ENCODE measurements at regions not wholly inside any gene's neighbourhood (a gene's known extent, or its start where the extent isn't known, plus 50 kb on each side); places are given as distances from the start of the nearest gene placed in this dataset.

DNA sequence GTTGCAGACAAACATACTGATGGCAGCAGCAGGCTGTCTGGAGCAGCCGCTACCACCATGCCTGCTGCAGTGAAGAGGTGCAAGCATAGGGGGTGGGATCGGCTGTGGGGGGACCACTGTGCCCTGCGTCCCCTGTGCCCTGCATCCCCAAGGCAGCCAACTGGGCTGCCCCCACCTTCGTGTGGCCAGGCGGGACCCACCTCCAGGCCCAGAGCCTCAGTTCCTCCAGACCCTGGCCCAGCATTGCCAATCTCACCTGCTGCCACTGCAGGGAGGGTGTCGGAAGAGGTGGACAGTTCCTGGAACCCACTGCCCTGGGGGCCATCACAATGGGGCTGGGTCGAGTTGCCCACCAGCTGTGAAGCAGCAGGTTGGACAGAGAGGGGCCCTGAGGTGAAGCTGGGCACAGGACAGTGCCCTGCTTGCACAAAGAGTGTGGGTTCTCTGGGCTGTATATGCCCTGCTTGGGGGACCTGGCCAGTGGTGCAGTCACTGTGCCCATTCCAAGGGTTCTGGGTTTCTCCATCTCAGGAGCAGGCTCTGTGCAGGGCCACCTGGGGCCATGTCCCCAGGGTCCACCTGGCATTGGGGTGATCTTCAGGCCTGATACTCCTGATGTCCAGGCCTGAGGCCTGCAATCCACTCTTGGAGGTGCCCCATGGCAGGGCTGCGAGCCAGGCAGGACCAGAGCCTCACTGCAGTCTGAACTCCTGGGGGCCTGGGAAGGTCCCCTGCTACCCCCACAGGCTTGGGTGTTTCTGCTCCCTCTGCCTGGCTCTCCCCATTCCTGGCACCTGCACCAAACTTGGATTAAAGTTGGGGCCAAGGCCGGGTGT is 261.4 kb upstream of the NRIP1 start:
- intact Hi-C loops (cut with DNase I): no loop called here
- ATAC-seq (peak; percentile 3), DNase-seq (ENCODE audit: missing footprints) (no peak)

DNA sequence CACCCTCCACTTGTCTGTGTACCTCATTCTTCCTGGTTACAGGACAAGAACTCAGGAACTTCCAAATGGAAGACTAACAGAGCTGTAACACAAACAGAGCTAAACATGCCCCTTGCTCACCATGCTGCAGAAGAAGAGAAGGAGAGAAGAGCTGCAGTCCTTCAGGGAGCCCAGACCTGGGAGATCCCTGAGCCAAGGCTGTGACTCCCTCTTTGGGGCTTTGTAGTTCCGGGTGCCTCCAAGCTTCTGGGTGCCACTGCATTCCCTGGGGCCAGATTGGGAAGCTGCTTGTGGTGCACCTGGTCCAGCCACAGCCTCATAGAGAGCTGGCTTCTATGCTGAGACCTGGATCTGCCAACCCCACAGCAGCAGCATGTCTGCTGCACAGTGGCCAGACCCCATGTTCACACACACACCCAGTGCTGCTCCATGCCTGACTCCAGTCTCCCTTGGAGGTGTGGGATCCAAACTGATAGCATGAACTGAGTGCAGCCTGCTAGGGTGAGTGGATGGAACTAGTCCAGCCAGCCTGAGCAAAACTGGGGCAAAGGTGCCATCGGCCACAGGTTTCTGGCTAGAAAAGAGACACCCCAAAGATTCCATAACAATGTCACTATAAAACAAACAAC is 263.0 kb upstream of the NRIP1 start:
- DNase-seq (ENCODE audit: missing footprints) (no peak), ATAC-seq (no peak)
- intact Hi-C loops (cut with DNase I): no loop called here

DNA sequence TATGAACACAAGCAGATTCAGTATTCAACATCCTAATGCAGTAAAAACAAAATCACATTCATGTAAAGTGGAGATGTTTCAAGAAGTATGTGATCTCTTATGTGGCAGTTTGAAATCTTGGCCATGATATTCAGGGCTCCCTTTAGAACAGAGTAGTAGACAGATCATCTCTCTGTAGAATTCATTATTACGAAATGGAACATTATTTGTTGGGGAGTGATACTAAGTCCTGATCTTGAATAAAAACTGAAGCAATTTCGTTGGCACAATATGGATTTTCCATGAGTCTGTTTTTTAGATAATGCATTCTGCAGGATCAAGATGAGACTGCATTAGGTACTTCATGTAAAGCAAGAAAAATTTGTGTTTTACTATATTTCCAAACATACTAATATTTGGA is 264.4 kb upstream of the NRIP1 start:
- ATAC-seq (no peak), DNase-seq (ENCODE audit: missing footprints) (no peak)
- intact Hi-C loops (cut with DNase I): no loop called here

DNA sequence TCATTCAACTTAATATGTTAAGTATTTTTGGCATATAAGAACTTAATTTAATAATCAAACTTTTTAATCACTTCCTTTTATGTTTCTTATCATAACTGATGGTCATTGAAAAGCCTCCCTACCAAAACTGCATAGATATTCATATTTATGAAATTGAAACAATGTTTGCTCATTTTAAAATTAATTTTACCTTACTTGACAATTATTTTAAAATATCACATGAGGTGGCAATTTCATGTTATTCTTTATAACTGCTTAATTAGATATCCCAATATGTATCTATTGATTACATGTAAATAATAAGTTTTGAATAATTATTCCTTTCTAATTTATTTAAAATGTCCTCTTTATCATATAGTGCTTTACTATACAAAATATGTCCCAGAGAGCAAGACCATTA is 266.1 kb upstream of the NRIP1 start:
- DNase-seq (ENCODE audit: missing footprints) (no peak), ATAC-seq (no peak)
- intact Hi-C loops (cut with DNase I): no loop called here

DNA sequence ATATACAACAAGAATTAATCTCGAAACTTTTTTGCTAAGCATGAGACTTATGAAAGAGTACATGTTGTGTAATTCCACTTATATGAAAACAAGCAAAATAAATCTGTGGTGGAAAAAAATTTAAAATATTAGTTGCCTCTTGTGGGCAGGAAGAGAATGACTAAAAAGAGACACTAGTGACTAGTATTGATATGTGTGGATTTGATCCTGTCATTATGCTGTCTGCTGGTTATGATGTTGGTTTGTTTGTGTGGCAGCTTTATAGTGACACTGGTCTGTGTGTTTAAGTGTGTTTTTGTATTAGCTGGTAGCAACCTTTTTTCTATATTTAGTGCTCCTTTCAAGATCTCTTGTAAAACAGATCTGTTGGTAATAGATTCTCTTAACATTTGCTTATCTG is 267.8 kb upstream of the NRIP1 start:
- intact Hi-C loops (cut with DNase I): no loop called here

DNA sequence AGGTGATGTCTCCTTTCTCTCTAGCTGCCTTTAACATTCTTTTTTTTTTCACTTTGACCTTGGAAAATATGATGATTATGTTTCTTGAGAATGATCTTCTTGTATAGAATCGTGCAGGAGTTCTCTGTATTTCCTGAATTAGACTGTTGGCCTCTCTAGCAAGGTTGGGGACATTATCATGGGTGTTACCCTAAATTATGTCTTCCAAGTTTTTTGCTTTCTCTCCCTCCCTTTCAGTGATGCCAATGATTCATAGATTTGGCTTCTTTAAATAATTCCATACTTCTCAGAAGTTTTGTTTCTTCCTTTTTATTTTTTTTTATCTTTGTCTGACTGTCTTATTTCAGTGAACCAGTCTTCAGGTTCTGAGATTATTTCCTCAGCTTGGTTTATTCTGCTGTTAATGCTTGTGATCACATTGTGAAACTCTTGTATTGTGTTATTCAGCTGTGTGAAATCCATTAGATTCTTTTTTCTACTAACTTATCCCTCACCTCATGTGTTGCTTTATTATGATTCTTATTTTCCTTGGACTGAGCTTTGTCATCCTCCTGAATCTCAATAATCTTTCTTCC is 268.4 kb upstream of the NRIP1 start:
- DNase-seq (ENCODE audit: missing footprints) (no peak), ATAC-seq (no peak)
- intact Hi-C loops (cut with DNase I): no loop called here

More for the DNA sequence above, 267.8 kb upstream of the NRIP1 start:
- no peak for ATAC-seq
- no peak for DNase-seq (ENCODE audit: missing footprints)

DNA sequence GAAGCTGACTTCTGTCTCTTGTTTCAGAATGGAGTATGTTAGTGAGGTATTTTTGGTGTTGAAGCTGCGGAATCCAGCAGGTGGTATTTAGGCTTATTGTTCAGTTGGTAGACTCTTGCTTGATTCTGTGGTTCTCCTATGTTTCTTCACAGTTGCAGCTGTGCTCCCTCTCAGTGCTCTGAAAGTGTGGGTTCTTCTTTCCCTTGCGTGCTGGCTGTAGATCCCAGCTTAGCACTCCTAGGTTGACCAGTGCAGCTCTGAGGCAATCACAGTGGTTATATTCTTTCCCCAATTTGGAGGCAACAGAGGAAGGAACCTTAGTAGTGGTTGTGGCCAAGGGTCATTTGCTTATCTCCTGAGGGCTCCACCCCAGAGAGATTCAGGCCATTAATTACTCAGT is 269.2 kb upstream of the NRIP1 start:
- DNase-seq (ENCODE audit: missing footprints) (no peak), ATAC-seq (no peak)
- intact Hi-C loops (cut with DNase I): no loop called here

DNA sequence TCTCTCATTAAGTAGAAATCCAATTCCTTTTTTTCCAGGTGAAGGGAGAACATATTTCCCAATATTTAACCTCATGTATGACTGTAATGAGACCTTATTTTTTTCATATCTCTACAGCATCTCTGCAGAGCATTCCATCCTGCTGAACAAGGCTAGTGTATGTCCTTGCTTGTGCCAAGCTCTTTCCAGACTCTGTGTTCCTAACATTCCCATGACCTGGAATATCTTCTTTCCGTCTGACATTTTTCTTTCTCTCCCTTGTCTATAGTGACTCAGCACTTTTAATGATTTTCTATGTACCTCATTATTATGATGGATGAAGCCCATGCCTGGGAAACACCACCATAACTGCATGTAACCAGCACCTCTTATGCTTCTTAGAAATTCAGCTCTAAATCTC is 278.3 kb upstream of the NRIP1 start:
- no peak for ATAC-seq
- no peak for DNase-seq (ENCODE audit: missing footprints)
- intact Hi-C loops (cut with DNase I): no loop called here

DNA sequence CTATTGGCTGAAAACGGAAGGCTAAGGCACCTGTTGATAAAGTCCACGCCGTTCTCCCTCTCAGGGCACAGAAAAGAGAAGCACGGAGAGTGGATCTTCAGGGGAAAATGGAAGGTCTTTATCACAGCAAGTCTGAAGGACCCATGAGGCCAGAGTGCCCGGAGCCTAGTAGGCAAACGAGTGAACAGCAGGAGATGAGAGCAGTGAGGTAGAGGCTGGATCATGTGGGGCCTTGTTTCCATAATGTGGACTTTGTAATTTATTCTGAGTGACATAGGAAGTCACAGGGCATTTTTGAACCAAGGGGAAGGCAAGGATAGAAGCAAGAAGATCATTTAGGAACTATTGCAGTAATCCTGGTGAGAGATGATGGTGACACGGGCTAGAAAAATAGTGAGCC is 287.2 kb upstream of the NRIP1 start:
- no peak for ATAC-seq
- intact Hi-C loops (cut with DNase I): no loop called here
- no peak for DNase-seq (ENCODE audit: missing footprints)

DNA sequence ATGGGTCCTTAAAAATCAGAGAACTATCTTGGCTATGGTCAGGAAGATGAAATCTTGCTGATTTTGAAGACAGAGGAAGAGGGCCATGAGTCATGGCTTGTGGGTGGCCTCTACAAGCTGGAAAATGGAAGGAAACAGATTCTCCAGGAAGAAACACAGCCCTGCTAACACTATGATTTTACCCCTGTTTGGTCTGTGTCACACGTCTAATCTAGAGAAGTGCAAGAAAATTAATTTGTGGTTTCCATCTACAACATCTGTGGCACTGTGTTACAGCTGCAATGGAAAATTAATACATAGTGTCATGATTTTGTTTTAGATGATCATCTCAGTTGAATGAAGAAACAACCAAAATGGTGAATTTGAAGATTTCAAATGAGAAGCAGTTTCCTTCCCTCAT is 288.7 kb upstream of the NRIP1 start:
- DNase-seq (ENCODE audit: missing footprints): no peak
- intact Hi-C loops (cut with DNase I): no loop called here
- ATAC-seq: no peak

DNA sequence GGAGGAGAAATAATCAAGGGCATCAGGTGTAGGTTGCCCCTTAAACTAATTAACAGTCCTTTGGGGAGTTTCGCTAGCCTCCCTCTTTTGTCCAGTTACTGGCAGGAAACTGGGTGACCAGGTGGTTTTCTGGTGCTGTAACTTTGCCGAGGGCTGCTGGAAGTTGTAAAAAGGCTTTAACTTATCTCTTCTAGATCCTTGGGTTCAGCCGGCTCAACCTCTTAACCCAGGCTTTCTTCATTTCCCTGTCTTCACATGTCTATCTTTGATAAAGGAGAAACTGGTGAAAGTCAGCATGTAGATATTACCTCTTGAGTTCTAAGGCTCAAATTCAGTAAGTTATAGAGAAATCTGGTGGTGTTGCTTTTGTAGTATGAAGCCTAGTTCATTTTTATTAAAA is 289.7 kb upstream of the NRIP1 start:
- DNase-seq (ENCODE audit: missing footprints) (no peak), ATAC-seq (no peak)
- intact Hi-C loops (cut with DNase I): no loop called here

DNA sequence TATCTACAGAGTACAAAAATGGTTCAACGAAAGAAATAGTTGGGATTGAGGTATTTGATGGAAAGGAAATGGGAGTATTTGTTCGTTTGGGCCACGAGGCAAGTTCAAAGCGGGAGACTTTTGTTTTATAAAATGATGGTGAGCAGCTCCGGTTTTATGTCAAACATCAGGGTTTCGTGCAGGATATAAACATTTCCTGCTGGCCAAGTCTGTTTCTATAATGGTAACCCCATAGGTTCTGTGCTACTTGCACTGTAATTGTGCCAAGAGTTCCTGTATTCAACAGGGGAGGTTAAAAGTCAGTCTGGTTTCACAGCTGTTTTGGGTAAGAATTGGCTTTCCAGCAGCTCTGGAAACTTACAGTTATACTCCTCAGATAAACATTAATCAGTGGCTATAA is 290.3 kb upstream of the NRIP1 start:
- DNase-seq (ENCODE audit: missing footprints): no peak
- ATAC-seq: no peak
- intact Hi-C loops (cut with DNase I): no loop called here

DNA sequence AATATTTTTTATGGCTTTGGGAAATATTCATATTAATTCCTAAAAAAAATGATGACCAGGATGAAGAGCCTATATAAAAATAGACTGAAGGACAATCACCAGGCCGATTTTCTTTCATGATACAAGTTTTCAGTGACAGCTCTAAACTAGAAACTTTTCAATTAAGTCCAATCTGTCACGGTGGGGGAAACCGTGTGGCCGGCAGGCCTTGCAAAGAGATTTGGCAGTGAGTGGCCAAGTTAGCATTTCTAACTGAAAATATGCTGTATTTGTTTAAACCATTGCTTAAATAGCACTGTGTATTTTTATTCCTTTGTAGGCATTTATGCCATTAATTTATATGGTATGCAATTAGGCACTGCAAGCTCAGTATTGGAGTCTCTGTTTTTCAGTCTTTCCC is 294.5 kb upstream of the NRIP1 start:
- intact Hi-C loops (cut with DNase I): no loop called here
- ATAC-seq (no peak), DNase-seq (ENCODE audit: missing footprints) (no peak)

DNA sequence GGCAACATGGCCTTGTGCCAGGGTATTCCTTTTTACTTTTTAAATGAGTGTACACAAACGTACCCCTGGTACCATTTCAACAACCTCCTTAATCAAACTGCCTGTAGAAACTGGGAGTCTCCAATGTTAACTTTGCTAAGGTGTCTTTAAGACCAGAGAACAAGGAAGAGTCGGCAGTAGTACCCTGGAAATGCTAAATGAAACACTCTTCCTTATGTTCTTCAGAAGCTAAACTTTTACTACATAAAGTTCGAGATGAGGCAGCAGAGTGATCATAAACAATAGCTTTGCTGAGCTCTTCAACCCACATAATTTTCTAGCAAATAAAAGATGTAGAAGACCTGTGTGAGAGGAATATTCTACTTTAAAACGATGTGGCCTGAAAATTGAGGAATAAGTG is 297.7 kb upstream of the NRIP1 start:
- DNase-seq (ENCODE audit: missing footprints) (no peak), ATAC-seq (no peak)
- intact Hi-C loops (cut with DNase I): loop anchor here (5.0 kb wide), 1 partner anchor 575 kb away; no protein-coding TSS in a partner anchor

DNA sequence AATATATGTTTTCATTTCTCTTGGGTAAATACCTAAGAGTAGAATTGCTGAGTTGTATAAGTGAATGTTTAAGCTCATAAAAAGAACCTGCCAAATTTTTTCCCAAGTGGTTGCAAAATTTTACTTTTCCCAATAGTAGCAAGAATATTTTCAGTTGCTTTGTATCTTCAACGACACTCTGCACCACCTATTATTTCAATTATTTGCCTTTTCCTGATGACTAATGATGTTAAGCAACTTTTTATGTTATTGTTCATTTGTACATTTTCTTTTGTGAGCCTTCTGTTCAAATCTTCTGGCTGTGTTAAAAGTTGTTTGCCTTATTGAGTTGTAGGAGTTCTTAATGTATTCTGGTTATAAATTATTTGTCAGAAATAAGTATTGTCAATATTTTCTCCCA is 299.1 kb upstream of the NRIP1 start:
- DNase-seq (ENCODE audit: missing footprints): no peak
- no peak for ATAC-seq
- intact Hi-C loops (cut with DNase I): loop anchor here (5.0 kb wide), 1 partner anchor 577 kb away; no protein-coding TSS in a partner anchor

DNA sequence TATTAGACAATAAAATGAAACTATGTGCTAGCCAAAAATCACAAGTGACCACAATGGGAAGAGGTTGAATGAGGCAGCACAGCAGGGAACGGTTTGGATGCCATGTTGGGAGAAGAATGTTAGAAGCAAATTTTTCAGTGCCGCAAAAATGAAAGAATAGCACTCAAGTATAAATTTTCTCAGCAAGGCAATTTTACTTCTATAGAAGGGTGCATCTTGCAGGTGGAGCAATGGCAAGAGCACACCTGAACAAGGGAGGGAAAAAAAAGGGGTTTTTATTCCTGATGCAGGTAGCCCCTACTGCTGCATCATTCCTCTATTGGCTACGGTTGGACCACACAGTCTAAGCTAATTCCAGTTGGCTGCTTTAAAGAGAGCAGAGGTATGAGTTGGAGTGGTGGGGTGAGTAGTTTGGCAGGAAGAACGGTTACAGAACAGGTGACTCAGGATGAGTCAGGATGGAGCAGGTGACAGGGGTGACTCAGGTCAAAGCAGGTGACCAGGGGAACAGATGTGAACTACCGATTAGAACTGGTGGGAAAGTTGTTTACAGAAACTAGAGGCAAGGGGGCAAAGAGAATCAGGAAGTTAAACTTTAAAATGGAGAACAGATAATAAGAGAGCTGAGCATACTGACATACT is 301.1 kb upstream of the NRIP1 start:
- intact Hi-C loops (cut with DNase I): loop anchor here (1.0 kb wide), 1 partner anchor 9 kb away; no protein-coding TSS in a partner anchor
- ATAC-seq: no peak
- DNase-seq (ENCODE audit: missing footprints): no peak

DNA sequence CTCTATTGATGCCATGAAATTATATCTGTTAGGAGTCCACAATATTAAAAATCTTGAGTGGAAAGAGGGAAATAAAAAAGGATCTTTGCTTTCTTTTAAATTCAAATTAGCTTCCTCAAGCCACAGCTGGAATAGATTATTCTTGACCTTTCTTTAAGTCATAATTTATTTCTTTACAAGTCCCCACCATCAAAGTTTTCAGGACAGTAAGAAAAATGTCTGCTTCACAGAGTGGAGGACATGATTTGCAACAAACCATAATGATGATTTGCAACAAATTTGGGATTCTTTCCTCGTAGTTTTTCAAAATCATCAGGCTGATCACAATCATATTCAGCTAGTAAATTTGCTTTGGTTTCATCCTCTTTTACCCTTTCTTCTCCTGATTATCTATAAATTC is 301.8 kb upstream of the NRIP1 start:
- intact Hi-C loops (cut with DNase I): loop anchor here (1.0 kb wide), 1 partner anchor 9 kb away; no protein-coding TSS in a partner anchor
- ATAC-seq: no peak
- DNase-seq (ENCODE audit: missing footprints): no peak

DNA sequence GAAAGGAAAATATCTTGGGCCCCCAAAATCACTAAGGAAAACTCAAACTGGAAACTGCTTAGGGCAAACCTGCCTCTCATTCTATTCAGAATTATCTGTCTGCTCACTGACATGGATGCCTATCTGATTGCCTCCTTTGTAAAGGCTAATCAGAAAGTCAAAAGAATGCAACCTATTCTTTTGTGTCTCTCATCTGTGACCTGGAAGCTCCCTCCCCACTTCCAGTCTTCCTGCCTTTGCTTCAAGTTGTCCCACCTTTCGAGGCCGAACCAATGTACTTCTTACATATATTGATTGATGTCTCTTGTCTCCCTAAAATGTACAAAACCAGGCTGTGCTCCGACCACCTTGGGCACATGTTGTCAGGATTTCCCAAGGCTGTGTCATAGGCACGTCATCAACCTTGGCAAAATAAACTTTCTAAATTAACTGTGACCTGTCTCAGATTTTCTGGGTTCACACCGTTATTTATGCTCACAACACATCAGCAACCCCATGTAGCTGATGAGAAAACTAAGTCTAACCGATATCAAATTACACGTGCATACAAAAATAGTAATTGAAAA is 302.3 kb upstream of the NRIP1 start:
- no peak for ATAC-seq
- intact Hi-C loops (cut with DNase I): no loop called here
- DNase-seq (ENCODE audit: missing footprints): no peak

DNA sequence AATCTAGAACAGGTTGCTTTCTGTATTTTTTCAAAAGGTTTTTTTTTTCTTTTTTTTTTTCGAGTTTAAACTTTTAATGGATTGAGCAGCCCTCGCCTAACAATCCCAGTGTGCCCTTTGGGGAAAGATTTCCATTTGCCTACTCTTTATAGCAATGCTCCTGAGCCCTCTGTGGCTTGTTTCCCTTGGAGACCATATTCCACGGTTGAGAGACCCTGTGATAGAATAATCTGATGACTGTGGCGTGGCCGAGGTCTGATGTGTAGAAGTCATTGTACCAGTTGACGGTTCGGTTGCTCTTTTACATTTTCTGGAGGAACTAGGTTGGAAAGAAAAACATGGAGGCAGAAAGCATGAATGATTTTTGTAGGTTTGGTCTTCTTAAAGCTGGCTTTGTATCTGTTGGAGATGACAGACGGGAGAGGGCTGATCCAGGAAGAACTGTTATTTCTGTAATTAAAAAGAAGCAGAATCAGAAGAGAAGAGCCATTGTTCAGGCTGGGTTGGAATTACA is 305.7 kb upstream of the NRIP1 start:
- intact Hi-C loops (cut with DNase I): no loop called here
- no peak for DNase-seq (ENCODE audit: missing footprints)
- no peak for ATAC-seq
